D721Med (cell line): ENCODE measurements at regions not wholly inside any gene's neighbourhood (a gene's known extent, or its start where the extent isn't known, plus 50 kb on each side); places are given as distances from the start of the nearest gene placed in this dataset.
A peak's percentile ranks its signal among the peaks of the same experiment; 100 is the strongest.

ENCODE experiments used
- DNase-seq: peaks from one replicate; pipeline ENCODE4 v3.0.0; 2011; ENCODE audit warnings: low spot score; ENCODE audit not compliant: insufficient read length
- FAIRE-seq: peaks from 2 replicates; lab custom pipeline; 2011; peaks lifted over from hg19 to GRCh38; lab: Jason Lieb, UNC
- CTCF ChIP-seq: IDR thresholded peaks from 2 replicates; pipeline ENCODE4 v1.5.1; 2012; ENCODE audit warnings: mild to moderate bottlenecking, control low read depth; ENCODE audit not compliant: insufficient read depth; ENCODE audit errors: missing control alignments

DNA sequence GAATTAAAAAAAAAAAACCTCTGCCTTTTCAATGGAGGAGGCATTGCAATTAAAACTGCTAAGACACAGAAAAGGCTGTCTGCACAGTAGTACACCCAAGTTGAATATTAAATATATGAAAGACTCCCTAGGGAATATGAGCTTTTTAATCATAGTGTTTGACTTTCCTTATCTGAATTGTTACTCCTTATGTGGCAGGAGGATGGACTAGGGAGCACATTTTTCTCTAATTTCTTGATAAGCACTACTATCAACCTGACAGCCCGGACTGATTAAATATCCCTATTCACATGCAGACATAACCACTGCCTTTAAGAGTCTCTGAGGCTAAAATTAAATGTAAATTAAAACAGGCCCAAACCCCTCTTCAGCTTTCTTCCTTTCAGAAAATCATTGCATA lies 428.6 kb upstream of the GJE1 start:
- FAIRE-seq = no peak
- no peak for DNase-seq
- no peak for TF ChIP-seq CTCF

GRCh38 chr6:141701732-141702131 lies 431.0 kb upstream of the GJE1 start:
- no peak for TF ChIP-seq CTCF
- DNase-seq = no peak
- no peak for FAIRE-seq

GRCh38 chr6:141700819-141701218 lies 431.9 kb upstream of the GJE1 start:
- no peak for TF ChIP-seq CTCF
- peak; percentile 61 for FAIRE-seq
- no peak for DNase-seq

DNA sequence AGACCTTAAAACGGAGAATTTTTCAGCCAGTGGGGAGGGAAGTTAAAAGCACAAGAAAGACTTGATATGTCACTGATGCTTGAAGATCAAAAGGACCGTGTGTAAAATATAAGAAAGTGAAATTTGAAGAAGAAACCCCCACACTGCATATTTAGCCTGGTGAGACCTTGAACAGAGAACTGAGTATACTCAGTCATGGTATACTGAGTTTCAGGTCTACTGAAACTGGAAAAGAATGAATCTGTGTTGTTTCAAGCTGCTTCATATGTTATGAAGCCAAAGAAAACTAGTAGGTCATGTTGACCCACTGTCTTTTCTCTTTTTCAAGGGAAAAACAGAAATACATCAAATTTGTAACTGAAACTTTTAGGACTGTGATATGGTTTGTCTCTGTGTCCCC lies 443.8 kb upstream of the GJE1 start:
- DNase-seq = no peak
- TF ChIP-seq CTCF = no peak
- no peak for FAIRE-seq

GRCh38 chr6:141685416-141685815 lies 447.3 kb upstream of the GJE1 start:
- no peak for TF ChIP-seq CTCF
- FAIRE-seq = no peak

DNA sequence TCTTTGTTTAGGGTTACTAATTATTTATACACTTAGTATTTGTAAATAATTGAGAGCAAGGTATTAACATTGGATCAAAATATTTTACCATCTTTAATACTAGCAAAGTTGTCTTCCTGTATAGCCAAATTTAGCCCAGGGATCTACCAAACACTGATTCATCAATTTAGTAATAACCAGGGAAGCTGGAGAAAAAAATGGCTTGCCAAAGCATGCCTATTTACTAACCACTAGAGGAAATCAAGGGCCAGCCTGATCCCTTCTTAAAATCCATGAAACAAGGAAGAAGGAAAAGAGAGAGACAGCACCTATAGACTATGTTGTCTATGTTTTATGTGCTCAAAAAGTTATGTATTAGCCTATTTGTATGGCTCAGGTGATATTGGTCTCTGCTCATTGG lies 450.3 kb upstream of the GJE1 start:
- FAIRE-seq (no peak), DNase-seq (no peak)

More at GRCh38 chr6:141685416-141685815, 447.3 kb upstream of the GJE1 start:
- DNase-seq = no peak

More for the DNA sequence above, 450.3 kb upstream of the GJE1 start:
- no peak for TF ChIP-seq CTCF
